Glutamatergic neuron (in vitro differentiated cells): ENCODE measurements at regions not wholly inside any gene's neighbourhood (a gene's known extent, or its start where the extent isn't known, plus 50 kb on each side); places are given as distances from the start of the nearest gene placed in this dataset.

Source experiments
- DNase-seq: peaks from one replicate; pipeline ENCODE4 v3.0.0; 2022
- H3K27ac Mint-ChIP-seq: one replicate; pipeline ENCODE4 v1.8.0; 2020; ENCODE audit warnings: mild to moderate bottlenecking, mixed read lengths, inconsistent platforms; ENCODE audit not compliant: unreplicated experiment
- H3K27me3 Mint-ChIP-seq: one replicate; pipeline ENCODE4 v1.8.0; 2020; ENCODE audit warnings: mild to moderate bottlenecking, moderate library complexity, mixed read lengths, inconsistent platforms; ENCODE audit not compliant: unreplicated experiment
- H3K36me3 Mint-ChIP-seq: one replicate; pipeline ENCODE4 v1.8.0; 2020; ENCODE audit warnings: mild to moderate bottlenecking, mixed read lengths, inconsistent platforms; ENCODE audit not compliant: unreplicated experiment
- H3K4me1 Mint-ChIP-seq: one replicate; pipeline ENCODE4 v1.8.0; 2020; ENCODE audit warnings: mild to moderate bottlenecking, low read depth, mixed read lengths, inconsistent platforms; ENCODE audit not compliant: unreplicated experiment
- H3K4me3 Mint-ChIP-seq: one replicate; pipeline ENCODE4 v1.8.0; 2020; ENCODE audit warnings: mild to moderate bottlenecking, mixed read lengths, inconsistent platforms; ENCODE audit not compliant: unreplicated experiment
- H3K9me3 Mint-ChIP-seq: one replicate; pipeline ENCODE4 v1.8.0; 2020; ENCODE audit warnings: mild to moderate bottlenecking, moderate library complexity, mixed read lengths, inconsistent platforms; ENCODE audit not compliant: unreplicated experiment
- TF ChIP-seq, protein P1 (sequence below): fragments of 200-600 bp; sonication (generic); IDR thresholded peaks from one replicate; pipeline ENCODE4 v1.5.0; 2021; ENCODE audit not compliant: partially characterized antibody, unreplicated experiment

- DNase-seq, result no peak
- Mint-ChIP-seq H3K36me3 (no peaks in the 10 kb centered on the region), H3K4me1 (no peaks in the 10 kb centered on the region), H3K27ac (no peak overlapping the region), H3K4me3 (no peak overlapping the region), H3K9me3 (peaks cover 1% of the 10 kb centered on the region), H3K27me3 (peaks cover 2% of the 10 kb centered on the region)
- TF ChIP-seq, protein P1, sequence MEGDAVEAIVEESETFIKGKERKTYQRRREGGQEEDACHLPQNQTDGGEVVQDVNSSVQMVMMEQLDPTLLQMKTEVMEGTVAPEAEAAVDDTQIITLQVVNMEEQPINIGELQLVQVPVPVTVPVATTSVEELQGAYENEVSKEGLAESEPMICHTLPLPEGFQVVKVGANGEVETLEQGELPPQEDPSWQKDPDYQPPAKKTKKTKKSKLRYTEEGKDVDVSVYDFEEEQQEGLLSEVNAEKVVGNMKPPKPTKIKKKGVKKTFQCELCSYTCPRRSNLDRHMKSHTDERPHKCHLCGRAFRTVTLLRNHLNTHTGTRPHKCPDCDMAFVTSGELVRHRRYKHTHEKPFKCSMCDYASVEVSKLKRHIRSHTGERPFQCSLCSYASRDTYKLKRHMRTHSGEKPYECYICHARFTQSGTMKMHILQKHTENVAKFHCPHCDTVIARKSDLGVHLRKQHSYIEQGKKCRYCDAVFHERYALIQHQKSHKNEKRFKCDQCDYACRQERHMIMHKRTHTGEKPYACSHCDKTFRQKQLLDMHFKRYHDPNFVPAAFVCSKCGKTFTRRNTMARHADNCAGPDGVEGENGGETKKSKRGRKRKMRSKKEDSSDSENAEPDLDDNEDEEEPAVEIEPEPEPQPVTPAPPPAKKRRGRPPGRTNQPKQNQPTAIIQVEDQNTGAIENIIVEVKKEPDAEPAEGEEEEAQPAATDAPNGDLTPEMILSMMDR, result no peak
These were observed 162.4 kb upstream of the FSCB start for GRCh38 chr14:44669496-44669895.

DNA sequence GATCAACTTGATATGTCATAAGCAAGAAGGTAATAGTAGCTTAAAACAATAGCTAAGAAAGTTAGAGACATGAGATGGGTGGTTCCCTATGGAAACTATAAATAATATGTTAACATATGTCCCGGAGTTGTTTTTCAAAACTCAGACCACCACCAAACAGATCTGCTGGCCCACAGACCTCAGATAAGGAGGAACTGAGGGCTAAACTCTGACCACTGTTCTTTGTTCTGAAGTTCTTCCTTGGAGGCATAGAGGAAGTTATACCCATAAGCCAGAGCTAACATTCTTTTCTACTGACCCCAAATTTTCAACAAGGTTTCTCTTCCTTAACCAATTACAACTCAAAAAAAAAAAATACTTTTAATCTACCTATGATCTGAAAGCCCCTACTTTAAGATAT, 156.1 kb upstream of the FSCB start:
- Mint-ChIP-seq H3K4me3 (no peak overlapping the region), H3K36me3 (no peaks in the 10 kb centered on the region), H3K9me3 (no peaks in the 10 kb centered on the region), H3K4me1 (no peaks in the 10 kb centered on the region), H3K27ac (no peak overlapping the region), H3K27me3 (peaks cover 2% of the 10 kb centered on the region)
- TF ChIP-seq, protein P1, result no peak
- DNase-seq, result no peak

- no peaks in the 10 kb centered on the region for H3K4me1 Mint-ChIP-seq
- no peak overlapping the region for H3K27ac Mint-ChIP-seq
- H3K9me3 Mint-ChIP-seq, result no peaks in the 10 kb centered on the region
- no peak for DNase-seq
- no peaks in the 10 kb centered on the region for H3K36me3 Mint-ChIP-seq
- TF ChIP-seq, protein P1, result no peak
- H3K27me3 Mint-ChIP-seq, result peaks cover 2% of the 10 kb centered on the region
- H3K4me3 Mint-ChIP-seq, result no peak overlapping the region
These were observed 155.3 kb upstream of the FSCB start for GRCh38 chr14:44662250-44662891.

- Mint-ChIP-seq H3K27me3 (no peaks in the 10 kb centered on the region), H3K36me3 (no peaks in the 10 kb centered on the region), H3K4me3 (no peak overlapping the region), H3K27ac (no peak overlapping the region), H3K9me3 (no peaks in the 10 kb centered on the region), H3K4me1 (no peaks in the 10 kb centered on the region)
- TF ChIP-seq, protein P1, result no peak
- no peak for DNase-seq
These were observed 151.3 kb upstream of the FSCB start for GRCh38 chr14:44658389-44658696.

- Mint-ChIP-seq H3K36me3 (no peaks in the 10 kb centered on the region), H3K4me1 (no peaks in the 10 kb centered on the region), H3K27me3 (no peaks in the 10 kb centered on the region), H3K9me3 (no peaks in the 10 kb centered on the region), H3K4me3 (no peak overlapping the region), H3K27ac (no peak overlapping the region)
- TF ChIP-seq, protein P1, result no peak
- DNase-seq, result no peak
These were observed 150.8 kb upstream of the FSCB start for GRCh38 chr14:44657696-44658388.
